ENCODE measurements at regions not wholly inside any gene's neighbourhood (a gene's known extent, or its start where the extent isn't known, plus 50 kb on each side); places are given as distances from the start of the nearest gene placed in this dataset.
A peak's percentile ranks its signal among the peaks of the same experiment; 100 is the strongest.
"Not testable (repeated sequence)": the region's sequence is repeated elsewhere in the genome, so short reads cannot be mapped to it uniquely, and the experiment has no call there.

DNA sequence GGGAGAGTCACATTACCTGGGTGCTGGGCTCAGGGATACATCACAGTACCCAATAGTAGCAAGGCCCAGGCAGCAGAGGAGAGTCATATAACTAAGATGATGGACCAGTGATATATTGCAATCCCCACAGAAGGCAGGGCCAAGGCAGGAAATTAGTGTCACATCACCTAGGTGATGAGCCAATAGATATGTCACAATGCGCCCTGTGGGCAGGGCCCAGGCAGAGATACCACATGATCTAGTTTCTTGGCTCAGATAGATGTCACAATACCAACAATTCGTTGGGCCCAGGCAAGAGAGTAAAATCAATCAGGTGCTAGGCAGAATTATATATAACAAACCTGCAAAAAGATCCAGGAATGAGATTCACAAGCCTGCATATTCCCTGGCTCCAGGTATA, 2111.5 kb downstream of the TP53TG3F start:
- DNase-seq (ENCODE audit: low spot score) = no peak
- no peak for FAIRE-seq

DNA sequence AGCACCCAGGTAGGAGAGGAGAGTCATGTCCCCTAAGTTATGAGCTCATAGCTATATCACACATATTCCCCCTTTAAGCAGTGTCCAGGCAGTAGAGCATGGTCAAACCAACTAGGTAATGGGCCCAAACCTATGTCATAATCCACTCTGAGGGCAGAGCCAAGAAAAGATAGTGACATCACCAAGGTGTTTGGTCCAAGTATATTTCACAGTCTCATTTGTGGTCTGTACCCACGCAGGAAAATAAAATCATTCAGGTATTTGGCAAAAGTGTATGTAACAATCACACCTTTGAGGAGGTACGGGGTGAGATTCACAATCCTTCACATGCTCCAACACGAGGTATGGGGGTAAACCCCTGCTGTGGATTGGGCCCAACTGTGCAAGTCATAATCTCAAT, 2112.8 kb downstream of the TP53TG3F start:
- FAIRE-seq (no peak), DNase-seq (ENCODE audit: low spot score) (no peak)

- no peak for DNase-seq (ENCODE audit: low spot score)
These were observed 2114.0 kb downstream of the TP53TG3F start for GRCh38 chr16:35573407-35573806.

GRCh38 chr16:35574011-35574410, 2114.6 kb downstream of the TP53TG3F start:
- peak; percentile 32 for DNase-seq (ENCODE audit: low spot score)
- FAIRE-seq = no peak

More at GRCh38 chr16:35573407-35573806, 2114.0 kb downstream of the TP53TG3F start:
- no peak for FAIRE-seq

DNA sequence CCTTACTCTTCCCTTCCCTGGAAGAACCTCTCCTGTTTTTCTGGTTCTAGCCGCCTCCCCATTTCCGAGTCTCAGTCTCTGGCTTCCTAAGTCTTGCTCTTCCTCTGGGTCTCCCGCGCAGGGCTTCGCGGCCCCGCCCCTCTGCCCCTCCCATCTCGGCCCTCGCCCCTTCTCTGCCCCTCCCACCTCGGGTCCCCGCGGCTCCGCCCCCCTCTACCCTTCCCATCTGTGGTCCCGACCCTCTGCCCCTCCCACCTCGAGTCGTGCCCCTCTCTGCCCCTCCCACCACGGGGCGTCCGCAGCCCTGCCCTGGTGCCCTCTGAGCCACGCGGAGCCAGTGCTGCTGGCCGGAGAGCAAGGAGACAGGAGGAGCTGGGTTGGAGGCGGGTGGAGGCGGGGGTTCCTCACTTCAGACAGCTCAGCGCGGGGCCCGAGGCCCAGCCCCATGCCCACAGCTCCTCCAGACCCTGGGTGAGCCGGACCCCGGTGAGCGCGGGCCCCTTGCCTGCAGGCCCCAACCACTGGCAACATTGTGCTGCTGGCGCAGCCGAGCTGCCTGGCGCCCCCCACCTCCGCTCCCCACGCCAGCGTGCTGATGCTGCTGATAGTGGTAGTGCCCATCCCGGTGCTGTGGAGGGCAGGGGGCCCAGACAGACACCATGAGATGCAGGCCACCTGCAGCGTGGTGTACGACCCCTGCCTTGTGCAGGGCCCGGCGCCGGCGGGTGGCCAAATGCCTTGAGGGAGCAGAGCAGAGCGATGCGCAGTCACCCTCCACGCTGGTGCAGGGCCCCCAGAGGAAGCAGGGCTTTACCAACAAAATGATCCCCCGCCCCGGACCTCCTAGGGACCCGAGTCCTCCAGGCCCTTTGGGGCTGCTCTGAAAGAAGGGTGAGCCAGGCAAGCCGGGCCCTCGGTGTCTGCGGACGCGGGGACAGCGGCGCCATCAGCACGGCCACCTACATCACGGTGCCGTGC, 2115.3 kb downstream of the TP53TG3F start:
- FAIRE-seq (no peak), DNase-seq (ENCODE audit: low spot score) (peak; percentile 28)

GRCh38 chr16:35575432-35575821, 2116.0 kb downstream of the TP53TG3F start:
- DNase-seq (ENCODE audit: low spot score) = no peak
- FAIRE-seq = no peak

DNA sequence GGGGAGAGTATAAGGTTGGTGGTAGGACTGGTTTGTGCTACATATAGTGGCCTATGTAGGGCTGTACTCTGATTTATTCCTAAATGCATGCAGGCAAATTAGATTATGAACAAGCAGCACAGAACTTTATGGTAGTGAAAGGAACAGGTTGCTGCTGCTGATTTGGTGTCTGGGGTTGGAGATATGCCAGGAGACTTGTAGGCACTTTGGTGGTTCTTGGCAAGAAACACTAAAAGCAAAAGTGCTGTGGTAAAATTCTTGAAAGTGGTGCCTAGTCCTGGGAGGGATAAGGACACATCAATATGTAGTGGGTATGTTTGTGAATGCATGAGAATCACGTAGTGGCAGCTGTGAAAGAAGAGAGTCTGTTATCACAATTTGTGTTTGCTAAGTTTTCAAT, 2126.0 kb downstream of the TP53TG3F start:
- DNase-seq (ENCODE audit: low spot score) = no peak
- FAIRE-seq = no peak

DNA sequence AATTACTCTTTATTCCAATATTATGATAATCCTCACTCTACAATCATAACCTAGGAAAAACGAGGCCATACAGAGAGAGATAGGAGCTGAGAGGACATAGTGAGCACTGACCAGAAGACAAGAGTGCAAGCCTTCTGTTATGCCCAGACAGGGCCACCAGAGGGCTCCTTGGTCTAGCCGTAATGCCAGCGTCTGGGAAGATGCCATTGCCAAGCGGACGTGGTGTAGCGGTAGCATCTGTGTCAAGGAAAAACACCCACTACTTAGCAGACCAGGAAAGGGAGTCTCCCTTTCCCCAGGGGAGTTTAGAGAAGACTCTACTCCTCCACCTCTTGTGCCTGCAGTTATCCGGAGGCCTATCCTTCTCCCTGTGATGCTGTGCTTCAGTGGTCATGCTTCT, 2131.5 kb downstream of the TP53TG3F start:
- peak; percentile 22 for DNase-seq (ENCODE audit: low spot score)
- not testable (repeated sequence) for FAIRE-seq

GRCh38 chr16:35596467-35596866, 2137.1 kb downstream of the TP53TG3F start:
- no peak for DNase-seq (ENCODE audit: low spot score)
- no peak for FAIRE-seq

- FAIRE-seq (peak; percentile 27), DNase-seq (ENCODE audit: low spot score) (peak; percentile 65)
These were observed 2139.4 kb downstream of the TP53TG3F start for GRCh38 chr16:35598696-35599332.

DNA sequence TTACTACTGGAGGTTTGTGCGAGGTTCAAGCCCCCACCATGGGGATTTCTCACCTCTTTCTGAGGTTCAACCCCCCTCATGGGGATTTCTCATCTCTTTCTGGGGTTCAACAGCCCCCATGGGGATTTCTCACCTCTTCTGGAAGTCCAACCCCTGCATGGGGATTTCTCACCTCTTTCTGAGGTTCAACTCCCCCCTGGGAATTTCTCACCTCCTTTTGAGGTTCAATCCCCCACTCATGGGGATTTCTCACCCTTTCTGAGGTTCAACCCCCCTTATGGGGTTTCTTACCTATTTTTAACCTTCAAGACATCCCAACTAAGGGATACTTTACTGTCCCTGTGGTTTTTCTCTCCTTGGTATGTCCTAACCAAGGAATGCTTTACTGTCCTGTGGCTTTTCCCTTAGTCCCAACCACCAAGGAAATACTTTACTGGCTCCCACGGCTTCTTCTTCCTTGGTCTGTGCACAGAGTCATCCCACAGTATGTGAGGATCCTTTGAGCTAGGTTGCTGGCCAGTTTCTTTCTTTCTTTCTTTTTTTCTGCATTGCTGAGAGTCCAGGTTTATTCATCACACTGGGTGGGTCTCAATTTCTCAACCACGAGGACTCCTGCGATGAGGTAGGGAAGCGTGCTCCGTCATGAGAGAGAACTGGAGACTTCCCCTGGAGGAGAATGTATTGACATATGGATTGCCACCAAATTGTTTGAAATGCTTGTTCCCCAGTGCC, 2140.2 kb downstream of the TP53TG3F start:
- DNase-seq (ENCODE audit: low spot score) = no peak
- FAIRE-seq = no peak

- DNase-seq (ENCODE audit: low spot score); FAIRE-seq: not testable (repeated sequence)
These were observed 2140.7 kb downstream of the TP53TG3F start for GRCh38 chr16:35600161-35600555.

GRCh38 chr16:35602116-35602515, 2142.7 kb downstream of the TP53TG3F start:
- FAIRE-seq = no peak
- no peak for DNase-seq (ENCODE audit: low spot score)

- not testable (repeated sequence) for FAIRE-seq; DNase-seq (ENCODE audit: low spot score)
These were observed 2144.0 kb downstream of the TP53TG3F start for GRCh38 chr16:35603371-35603770.

DNA sequence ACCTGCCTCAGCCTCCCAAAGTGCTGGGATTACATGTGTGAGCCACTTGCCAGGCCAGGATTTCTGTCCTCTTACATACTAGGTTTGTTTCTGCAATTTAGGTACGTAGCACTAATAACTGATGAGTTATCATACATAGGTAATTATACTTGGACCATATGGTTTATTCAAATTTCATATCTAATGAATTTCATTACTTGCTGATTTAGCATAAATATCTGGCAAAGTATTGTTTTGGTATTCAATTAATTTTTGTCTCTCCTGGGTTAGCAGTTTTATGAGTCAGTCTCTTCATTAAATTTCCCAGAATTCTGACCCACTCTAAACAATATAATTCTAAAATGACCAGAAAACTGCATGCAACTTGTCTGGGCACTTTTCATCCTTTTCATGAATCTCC, 2146.5 kb downstream of the TP53TG3F start:
- FAIRE-seq = no peak
- DNase-seq (ENCODE audit: low spot score) = no peak

- not testable (repeated sequence) for DNase-seq (ENCODE audit: low spot score); FAIRE-seq
These were observed 2155.5 kb downstream of the TP53TG3F start for GRCh38 chr16:35614883-35615282.

DNA sequence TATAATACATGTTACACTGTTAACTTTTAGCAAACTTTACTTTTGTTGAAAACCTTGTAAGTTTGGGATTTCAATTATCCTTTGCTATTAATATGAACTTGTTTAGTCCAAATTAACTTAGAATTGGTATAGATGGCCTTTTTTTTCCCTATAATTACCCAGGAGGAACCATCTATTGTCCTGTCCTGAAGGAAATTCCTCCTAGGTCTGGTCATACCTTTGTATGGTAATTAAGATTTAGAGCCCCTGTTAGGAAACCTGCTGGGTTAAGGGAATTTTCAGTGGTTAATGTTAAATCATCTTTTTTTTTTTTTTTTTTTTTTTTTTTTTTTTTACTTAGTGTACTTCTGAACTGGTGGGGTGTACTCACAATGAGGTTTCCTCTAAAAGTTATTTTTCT, 2159.8 kb downstream of the TP53TG3F start:
- DNase-seq (ENCODE audit: low spot score); FAIRE-seq: not testable (repeated sequence)

DNA sequence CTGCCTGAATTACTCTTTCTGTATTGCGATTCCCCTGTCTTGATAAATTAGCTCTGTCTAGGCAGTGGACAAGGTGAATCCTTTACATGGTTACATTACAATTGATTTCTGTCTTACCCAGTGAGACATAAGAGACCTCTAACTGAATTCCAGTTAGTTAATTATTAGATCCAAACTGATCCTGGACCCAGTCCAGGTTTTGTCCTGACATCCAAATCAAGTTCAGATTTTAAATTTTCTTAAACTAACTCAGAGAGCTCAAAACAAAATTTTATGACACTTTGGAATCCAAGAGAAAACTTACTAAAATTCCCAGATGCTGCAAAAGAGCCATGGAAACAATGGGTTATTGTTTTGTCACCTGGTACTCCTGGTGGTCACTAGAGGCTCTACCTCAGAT, 2166.6 kb downstream of the TP53TG3F start:
- no peak for FAIRE-seq
- DNase-seq (ENCODE audit: low spot score) = no peak

DNA sequence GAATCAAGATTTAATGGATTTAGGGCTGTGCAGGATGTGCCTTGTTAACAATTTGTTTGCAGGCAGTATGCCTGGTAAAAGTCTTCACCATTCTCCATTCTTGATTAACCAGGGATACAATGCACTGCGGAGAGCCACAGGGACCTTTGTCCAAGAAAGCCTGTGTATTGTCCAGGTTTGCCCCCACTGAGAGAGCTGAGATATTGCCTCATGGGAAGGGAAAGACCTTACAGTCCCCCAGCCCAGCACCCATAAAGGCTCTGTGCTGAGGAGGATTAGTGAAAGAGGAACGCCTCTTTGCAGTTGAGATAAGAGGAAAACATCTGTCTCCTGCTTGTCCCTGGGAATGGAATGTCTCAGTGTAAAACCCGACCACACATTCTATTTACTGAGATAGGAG, 2169.6 kb downstream of the TP53TG3F start:
- FAIRE-seq = no peak

GRCh38 chr16:35631261-35631945, 2172.0 kb downstream of the TP53TG3F start:
- FAIRE-seq (no peak), DNase-seq (ENCODE audit: low spot score) (no peak)

More for the DNA sequence above, 2169.6 kb downstream of the TP53TG3F start:
- DNase-seq (ENCODE audit: low spot score) = no peak

Data from urothelium cell line (cell line).